Thyroid gland (tissue), 4 donors: ENCODE measurements at regions not wholly inside any gene's neighbourhood (a gene's known extent, or its start where the extent isn't known, plus 50 kb on each side); places are given as distances from the start of the nearest gene placed in this dataset.

Experiments used
- CTCF ChIP-seq, 6 experiments: fragments of 200-600 bp in 3 of 6; fragments of 450-650 bp in 3 of 6; sonication (generic) in 3 of 6; IDR thresholded peaks; one replicate each; pipeline ENCODE4 v1.5.1; 2016 to 2019; ENCODE audit warnings: antibody characterized with exemption in 6 of 6, mild to moderate bottlenecking in 2 of 6, inconsistent platforms in 1 of 6, moderate library complexity in 1 of 6
- POLR2A ChIP-seq, 2 donors: fragments of 450-650 bp; IDR thresholded peaks; one replicate each; pipeline ENCODE4 v1.6.1; 2017; ENCODE audit warnings: antibody characterized with exemption in 2 of 2, mild to moderate bottlenecking in 2 of 2, moderate library complexity in 1 of 2

DNA sequence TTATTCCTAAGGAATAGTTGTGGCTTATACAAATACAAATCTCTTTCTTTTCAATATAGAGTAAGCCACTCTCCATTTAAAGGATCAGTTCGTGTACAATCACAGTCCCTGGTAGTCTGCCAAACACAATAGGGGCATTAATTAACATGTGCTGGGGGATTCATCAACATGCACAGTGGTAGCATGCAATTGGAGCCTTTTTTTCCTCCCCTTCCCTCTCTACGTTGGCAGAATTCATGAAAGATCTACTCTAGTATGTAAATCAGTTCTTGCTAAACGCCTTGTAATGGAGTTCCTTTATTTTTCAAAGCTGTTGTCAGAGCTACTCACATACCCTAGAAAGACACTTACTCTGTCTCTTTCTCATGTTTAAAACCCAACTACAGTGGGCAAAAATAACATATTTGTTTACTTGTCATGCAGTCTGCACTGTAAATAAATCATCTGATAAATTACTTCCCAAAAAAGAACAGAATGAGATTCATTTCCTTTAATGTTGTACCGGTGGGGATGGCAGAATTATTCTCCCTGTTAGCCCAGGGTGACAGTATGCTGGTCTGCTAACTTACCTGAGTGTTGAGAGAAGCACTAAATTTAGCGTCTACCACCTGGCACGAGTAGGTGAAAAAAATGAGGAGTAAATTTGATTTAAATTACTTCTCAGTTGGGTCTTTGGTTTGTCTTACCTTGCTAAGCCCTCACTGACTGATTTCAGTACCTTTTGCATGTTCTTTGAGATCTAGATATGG is 341.5 kb upstream of the CCNH start:
- TF ChIP-seq CTCF (IDR thresholded peaks at IDR 0.05), result no peak
- no peak for TF ChIP-seq POLR2A (IDR thresholded peaks at IDR 0.05)
